KMS-11 (cell line): ENCODE measurements at regions not wholly inside any gene's neighbourhood (a gene's known extent, or its start where the extent isn't known, plus 50 kb on each side); places are given as distances from the start of the nearest gene placed in this dataset.

Experiments used
- H2AFZ ChIP-seq: fragments of 200-600 bp; sonication (generic); 2 replicates; pipeline ENCODE4 v1.6.1; 2016; ENCODE audit warnings: antibody characterized with exemption, mixed run types, low read depth
- H3K27ac ChIP-seq: fragments of 200-600 bp; sonication (generic); 2 replicates; pipeline ENCODE4 v1.6.1; 2016; ENCODE audit warnings: mild to moderate bottlenecking, mixed run types
- H3K27me3 ChIP-seq: fragments of 200-600 bp; sonication (generic); 2 replicates; pipeline ENCODE4 v1.6.1; 2017; ENCODE audit warnings: mild to moderate bottlenecking, low read depth, mixed run types, moderate library complexity; ENCODE audit not compliant: insufficient read depth
- H3K36me3 ChIP-seq: fragments of 200-600 bp; sonication (generic); 2 replicates; pipeline ENCODE4 v1.6.1; 2017; ENCODE audit warnings: mild to moderate bottlenecking, mixed run types; ENCODE audit not compliant: insufficient read depth
- H3K4me1 ChIP-seq: fragments of 200-600 bp; sonication (generic); 2 replicates; pipeline ENCODE4 v1.6.1; 2016; ENCODE audit warnings: mild to moderate bottlenecking, low read depth, mixed run types; ENCODE audit not compliant: poor library complexity, severe bottlenecking
- H3K4me2 ChIP-seq: fragments of 200-600 bp; sonication (generic); 2 replicates; pipeline ENCODE4 v1.7.0; 2016; ENCODE audit warnings: mild to moderate bottlenecking, mixed run types
- H3K4me3 ChIP-seq: fragments of 200-600 bp; sonication (generic); IDR thresholded peaks from 2 replicates; pipeline ENCODE4 v1.6.1; 2017; ENCODE audit warnings: low read depth, low read length, mixed read lengths; ENCODE audit not compliant: insufficient read depth
- H3K79me2 ChIP-seq: fragments of 200-600 bp; sonication (generic); 2 replicates; pipeline ENCODE4 v1.6.1; 2016; ENCODE audit warnings: low read depth, mixed run types; ENCODE audit not compliant: insufficient read depth
- H3K9ac ChIP-seq: fragments of 200-600 bp; sonication (generic); 2 replicates; pipeline ENCODE4 v1.6.1; 2016; ENCODE audit warnings: mild to moderate bottlenecking, mixed run types
- H4K20me1 ChIP-seq: fragments of 200-600 bp; sonication (generic); 2 replicates; pipeline ENCODE4 v1.6.1; 2016; ENCODE audit warnings: mild to moderate bottlenecking, mixed run types; ENCODE audit not compliant: insufficient read depth
- CTCF ChIP-seq: fragments of 200-600 bp; sonication (generic); conservative IDR thresholded peaks from 2 replicates; pipeline ENCODE4 v1.6.1; 2017; ENCODE audit warnings: low read depth, mild to moderate bottlenecking, antibody characterized with exemption, low read length, moderate library complexity, mixed read lengths

- no peak for TF ChIP-seq CTCF
- no peak overlapping the region for H2AFZ ChIP-seq
- no peaks in the 10 kb centered on the region for H3K4me1 ChIP-seq
- no peak overlapping the region for H3K4me3 ChIP-seq
- no peak overlapping the region for H3K27ac ChIP-seq
- no peaks in the 10 kb centered on the region for H3K79me2 ChIP-seq
- no peak overlapping the region for H3K4me2 ChIP-seq
- H3K27me3 ChIP-seq: no peaks in the 10 kb centered on the region
- H4K20me1 ChIP-seq: no peaks in the 10 kb centered on the region
- H3K9ac ChIP-seq: no peak overlapping the region
- H3K36me3 ChIP-seq: no peaks in the 10 kb centered on the region
Observed at GRCh38 chr18:54100920-54101470, 123.5 kb downstream of the MBD2 start.

GRCh38 chr18:54100466-54100865, 124.0 kb downstream of the MBD2 start:
- no peak overlapping the region for H3K9ac ChIP-seq
- no peak overlapping the region for H3K27ac ChIP-seq
- no peak for TF ChIP-seq CTCF
- no peak overlapping the region for H2AFZ ChIP-seq
- peaks cover 2% of the 10 kb centered on the region for H3K4me1 ChIP-seq
- no peaks in the 10 kb centered on the region for H4K20me1 ChIP-seq
- H3K36me3 ChIP-seq: no peaks in the 10 kb centered on the region
- no peak overlapping the region for H3K4me3 ChIP-seq
- H3K79me2 ChIP-seq: no peaks in the 10 kb centered on the region
- no peak overlapping the region for H3K4me2 ChIP-seq
- H3K27me3 ChIP-seq: no peaks in the 10 kb centered on the region

GRCh38 chr18:54094474-54094873, 130.0 kb downstream of the MBD2 start:
- H3K27me3 ChIP-seq: no peaks in the 10 kb centered on the region
- no peak for TF ChIP-seq CTCF
- peaks cover 28% of the 10 kb centered on the region for H3K4me1 ChIP-seq
- no peak overlapping the region for H2AFZ ChIP-seq
- H3K27ac ChIP-seq: peak overlapping the region; percentile 3; the same call in 1 of the 2 replicates
- no peak overlapping the region for H3K4me3 ChIP-seq
- peak overlapping the region; percentile 41 for H3K4me2 ChIP-seq
- no peaks in the 10 kb centered on the region for H4K20me1 ChIP-seq
- no peaks in the 10 kb centered on the region for H3K36me3 ChIP-seq
- no peak overlapping the region for H3K9ac ChIP-seq
- no peaks in the 10 kb centered on the region for H3K79me2 ChIP-seq

GRCh38 chr18:54090856-54091255, 133.6 kb downstream of the MBD2 start:
- no peaks in the 10 kb centered on the region for H3K36me3 ChIP-seq
- H3K4me2 ChIP-seq: no peak overlapping the region
- no peak overlapping the region for H3K27ac ChIP-seq
- peaks cover 47% of the 10 kb centered on the region for H3K4me1 ChIP-seq
- no peaks in the 10 kb centered on the region for H4K20me1 ChIP-seq
- H3K79me2 ChIP-seq: no peaks in the 10 kb centered on the region
- H2AFZ ChIP-seq: no peak overlapping the region
- no peak for TF ChIP-seq CTCF
- 0 out of 2 replicates have a peak, but pooled peaks cover 3% of the 10 kb centered on the region for H3K27me3 ChIP-seq
- H3K9ac ChIP-seq: no peak overlapping the region
- no peak overlapping the region for H3K4me3 ChIP-seq
